Mucosa of descending colon (tissue), 3 donors: ENCODE measurements at regions not wholly inside any gene's neighbourhood (a gene's known extent, or its start where the extent isn't known, plus 50 kb on each side); places are given as distances from the start of the nearest gene placed in this dataset.

Experiments used
- ATAC-seq: fragments of 200-7000 bp; cut with Tn5 transposase; one replicate; pipeline ENCODE4 v1.9.1; 2020; ENCODE audit warnings: mild to moderate bottlenecking, moderate library complexity
- DNase-seq, 3 donors: peaks; one replicate each; pipeline ENCODE4 v3.0.0-alpha.2; 2020
- H3K36me3 ChIP-seq: fragments of 200-600 bp; one replicate; pipeline ENCODE4 v1.8.0; 2021; ENCODE audit warnings: low read depth, mild to moderate bottlenecking
- H3K4me1 ChIP-seq: fragments of 200-600 bp; one replicate; pipeline ENCODE4 v1.8.0; 2021; ENCODE audit warnings: low read depth, mild to moderate bottlenecking
- H3K4me3 ChIP-seq: fragments of 200-600 bp; one replicate; pipeline ENCODE4 v1.8.0; 2021; ENCODE audit warnings: mild to moderate bottlenecking
- H3K9me3 ChIP-seq: fragments of 200-600 bp; one replicate; pipeline ENCODE4 v1.8.0; 2021; ENCODE audit warnings: mild to moderate bottlenecking
- CTCF ChIP-seq: fragments of 200-600 bp; IDR thresholded peaks from one replicate; pipeline ENCODE4 v1.8.0; 2022; ENCODE audit warnings: antibody characterized with exemption, mild to moderate bottlenecking
- intact Hi-C, 2 donors: fragments of 100-400 bp; cut with DNase I in 1 of 2; cut with micrococcal nuclease in 1 of 2; formaldehyde crosslinking; loops; one replicate each; pipeline versions ENCODE4 v1.11.0 to v1.11.1; 2022; cut with DNase I, micrococcal nuclease
- donor health status: DM: no; HTN: no; CAD: no; lungs with moderate emphysema.
- donor health status: DM: no; HTN: no; CAD: no.
- donor health status: DM: no; HTN: yes; CAD: no.

- DNase-seq (no peak), ATAC-seq (no peak)
- TF ChIP-seq CTCF = no peak
- Histone ChIP-seq H3K9me3 (no peaks in the 10 kb centered on the region), H3K4me3 (no peak overlapping the region), H3K36me3 (no peaks in the 10 kb centered on the region), H3K4me1 (no peaks in the 10 kb centered on the region)
- intact Hi-C loops = no loop called here
These were observed 365.5 kb downstream of the PCDH7 start for GRCh38 chr4:31085689-31086088.

DNA sequence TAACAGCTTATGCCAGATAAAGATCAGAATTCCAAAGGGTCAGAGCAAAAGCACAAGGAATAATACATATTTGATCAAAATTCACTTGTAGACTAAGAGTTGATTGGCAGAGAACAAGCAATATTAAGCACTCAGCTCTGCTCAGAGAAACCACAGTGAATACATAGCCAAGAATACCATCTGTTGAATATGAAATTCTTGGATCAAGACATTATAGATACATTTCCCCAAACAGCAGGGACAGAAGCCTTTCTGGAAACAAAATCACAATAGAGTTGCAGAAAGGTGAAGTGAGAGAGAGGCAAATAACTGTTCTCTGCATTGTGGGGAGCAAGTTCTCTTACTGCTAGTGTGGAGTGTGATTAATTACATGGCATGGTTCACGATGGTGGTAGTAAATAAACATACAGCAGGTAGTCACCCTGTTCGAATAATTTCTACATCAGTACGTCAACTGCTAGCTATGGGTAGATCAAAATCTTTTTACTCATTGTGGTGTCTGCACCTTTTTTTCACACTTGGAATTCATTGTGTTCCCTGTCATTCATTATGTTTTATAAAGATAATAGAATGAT, 366.7 kb downstream of the PCDH7 start:
- Histone ChIP-seq H3K4me1 (no peaks in the 10 kb centered on the region), H3K36me3 (no peaks in the 10 kb centered on the region), H3K4me3 (no peak overlapping the region), H3K9me3 (no peaks in the 10 kb centered on the region)
- intact Hi-C loops = no loop called here
- DNase-seq (no peak), ATAC-seq (no peak)
- no peak for TF ChIP-seq CTCF

- ATAC-seq (no peak), DNase-seq (no peak)
- H3K4me1 ChIP-seq = no peaks in the 10 kb centered on the region
- no peaks in the 10 kb centered on the region for H3K9me3 ChIP-seq
- TF ChIP-seq CTCF = no peak
- no peaks in the 10 kb centered on the region for H3K36me3 ChIP-seq
- H3K4me3 ChIP-seq = no peak overlapping the region
- intact Hi-C loops = no loop called here
These were observed 368.5 kb downstream of the PCDH7 start for GRCh38 chr4:31088600-31089230.

DNA sequence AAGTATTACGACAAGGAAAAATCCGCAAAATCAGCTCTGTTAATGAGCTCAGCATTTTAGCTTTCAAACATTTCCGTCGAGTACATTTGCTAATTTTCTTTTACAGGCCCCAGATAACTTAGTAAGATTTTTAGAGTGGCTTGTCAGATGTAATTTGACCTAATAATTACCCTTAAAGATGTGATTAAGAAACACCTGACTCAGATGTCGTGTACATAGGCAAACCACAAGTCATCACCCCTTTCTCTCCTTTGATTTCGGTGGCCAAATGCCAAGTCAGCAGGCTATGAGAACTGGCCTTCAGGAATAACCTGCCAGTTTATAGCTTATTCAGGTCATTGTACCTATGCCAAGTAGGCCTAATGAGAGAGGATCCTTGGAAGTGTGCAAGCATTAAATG, 369.6 kb downstream of the PCDH7 start:
- Histone ChIP-seq H3K9me3 (no peaks in the 10 kb centered on the region), H3K4me1 (no peaks in the 10 kb centered on the region), H3K36me3 (no peaks in the 10 kb centered on the region), H3K4me3 (no peak overlapping the region)
- intact Hi-C loops = no loop called here
- ATAC-seq (no peak), DNase-seq (no peak)
- no peak for TF ChIP-seq CTCF

DNA sequence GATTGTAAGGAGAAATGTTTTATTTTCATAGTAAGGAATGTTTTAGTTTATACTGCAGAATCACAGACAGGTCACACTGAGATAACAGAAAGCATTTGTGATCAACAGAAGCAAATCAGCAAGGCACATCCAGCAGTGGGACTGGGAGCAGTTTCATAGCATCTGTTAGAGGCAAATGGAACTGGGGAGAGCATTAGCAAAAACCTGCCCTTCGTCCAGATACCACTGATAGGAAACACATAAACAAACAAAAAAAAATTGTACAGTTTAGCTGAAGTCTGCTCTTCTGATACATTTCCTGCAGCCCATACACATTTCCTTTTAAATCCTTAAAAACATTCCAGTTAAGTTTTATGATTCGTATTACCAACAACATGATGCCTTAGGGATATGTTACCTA, 374.3 kb downstream of the PCDH7 start:
- ATAC-seq = no peak
- Histone ChIP-seq H3K4me3 (no peak overlapping the region), H3K4me1 (no peaks in the 10 kb centered on the region), H3K36me3 (no peaks in the 10 kb centered on the region), H3K9me3 (no peaks in the 10 kb centered on the region)
- no peak for DNase-seq
- intact Hi-C loops = no loop called here
- TF ChIP-seq CTCF = no peak

GRCh38 chr4:31097999-31098398, 377.8 kb downstream of the PCDH7 start:
- intact Hi-C loops = no loop called here
- DNase-seq (no peak), ATAC-seq (no peak)
- Histone ChIP-seq H3K9me3 (no peaks in the 10 kb centered on the region), H3K36me3 (no peaks in the 10 kb centered on the region), H3K4me1 (no peaks in the 10 kb centered on the region), H3K4me3 (no peak overlapping the region)
- TF ChIP-seq CTCF = no peak
